Gastrocnemius medialis (tissue), 4 donors: ENCODE measurements at regions not wholly inside any gene's neighbourhood (a gene's known extent, or its start where the extent isn't known, plus 50 kb on each side); places are given as distances from the start of the nearest gene placed in this dataset.

ENCODE experiments used
- ATAC-seq, 2 donors: fragments of 150-250 bp; one replicate each; pipeline ENCODE4 v1.9.1; 2016
- DNase-seq, 2 donors: peaks; one replicate each; pipeline ENCODE4 v3.0.0-alpha.2; 2019
- H3K27ac ChIP-seq, 4 donors: fragments of 200-600 bp; sonication (generic); 1 replicate in 1 of 4; 2 replicates in 3 of 4; pipeline ENCODE4 v1.5.1; 2016 to 2018; ENCODE audit warnings: mild to moderate bottlenecking in 2 of 4, moderate library complexity in 1 of 4
- H3K27me3 ChIP-seq, 3 donors: fragments of 200-600 bp; sonication (generic) in 2 of 3; 1 replicate in 1 of 3; 2 replicates in 2 of 3; pipeline versions ENCODE4 v1.5.1 to v1.6.0; 2016 to 2019; ENCODE audit warnings: mild to moderate bottlenecking in 1 of 3, moderate library complexity in 1 of 3
- H3K36me3 ChIP-seq, 2 donors: fragments of 200-600 bp; sonication (generic) in 1 of 2; one replicate each; pipeline ENCODE4 v1.5.1; 2017 to 2018
- H3K4me1 ChIP-seq, 2 donors: fragments of 200-600 bp; sonication (generic) in 1 of 2; one replicate each; pipeline ENCODE4 v1.5.1; 2016 to 2017; ENCODE audit warnings: mild to moderate bottlenecking in 2 of 2
- H3K4me3 ChIP-seq, 4 donors: fragments of 200-600 bp; sonication (generic) in 3 of 4; 1 replicate in 1 of 4; 2 replicates in 3 of 4; pipeline ENCODE4 v1.5.1; 2016 to 2019; ENCODE audit warnings: mild to moderate bottlenecking in 2 of 4
- H3K9me3 ChIP-seq, 3 donors: fragments of 200-600 bp; sonication (generic) in 2 of 3; 1 replicate in 1 of 3; 2 replicates in 2 of 3; pipeline ENCODE4 v1.5.1; 2016 to 2019
- CTCF ChIP-seq, 5 experiments: fragments of 450-650 bp in 3 of 5; fragments of 200-600 bp in 2 of 5; sonication (generic) in 2 of 5; IDR thresholded peaks in 4 of 5; conservative IDR thresholded peaks in 1 of 5; 1 replicate in 4 of 5; 2 replicates in 1 of 5; pipeline ENCODE4 v1.5.1; 2016 to 2019; ENCODE audit warnings: antibody characterized with exemption in 5 of 5, mild to moderate bottlenecking in 3 of 5, moderate library complexity in 3 of 5
- POLR2A ChIP-seq, 2 donors: fragments of 450-650 bp; IDR thresholded peaks; one replicate each; pipeline ENCODE4 v1.6.1; 2017; ENCODE audit warnings: antibody characterized with exemption in 2 of 2, mild to moderate bottlenecking in 2 of 2, moderate library complexity in 2 of 2
- in situ Hi-C, 4 donors: fragments of 200-750 bp; cut with MboI; loops; one replicate each; pipeline versions ENCODE4 v1.15.0 to v1.8.0; 2017; ENCODE audit warnings: low sequenced_read_pairs in 4 of 4
- intact Hi-C: fragments of 100-400 bp; cut with DNase I; formaldehyde crosslinking; loops from one replicate; pipeline ENCODE4 v1.15.1; 2023; ENCODE audit warnings: low total_unique reads

- Histone ChIP-seq H3K27ac (no peak overlapping the region), H3K36me3 (no peaks in the 10 kb centered on the region), H3K4me1 (no peaks in the 10 kb centered on the region), H3K27me3 (no peaks in the 10 kb centered on the region), H3K4me3 (no peak overlapping the region), H3K9me3 (no peaks in the 10 kb centered on the region)
- no peak for DNase-seq
- in situ Hi-C loops = no loop called here
- TF ChIP-seq CTCF (IDR thresholded peaks at IDR 0.05 in 4 of 5, conservative IDR thresholded peaks at IDR 0.05 in 1 of 5) = no peak
- no peak for TF ChIP-seq POLR2A (IDR thresholded peaks at IDR 0.05)
- ATAC-seq = no peak
- intact Hi-C loops = no loop called here
These were observed 155.5 kb downstream of the PTCSC3 start for GRCh38 chr14:36021030-36021422.

GRCh38 chr14:36020120-36021029, 156.1 kb downstream of the PTCSC3 start:
- DNase-seq (no peak), ATAC-seq (no peak)
- Histone ChIP-seq H3K4me3 (no peak overlapping the region), H3K27ac (no peak overlapping the region), H3K36me3 (no peaks in the 10 kb centered on the region), H3K9me3 (no peaks in the 10 kb centered on the region), H3K4me1 (no peaks in the 10 kb centered on the region), H3K27me3 (no peaks in the 10 kb centered on the region)
- no peak for TF ChIP-seq CTCF (IDR thresholded peaks at IDR 0.05 in 4 of 5, conservative IDR thresholded peaks at IDR 0.05 in 1 of 5)
- intact Hi-C loops = no loop called here
- in situ Hi-C loops = no loop called here

GRCh38 chr14:36019126-36019525, 157.4 kb downstream of the PTCSC3 start:
- Histone ChIP-seq H3K4me3 (no peak overlapping the region), H3K4me1 (no peaks in the 10 kb centered on the region), H3K9me3 (no peaks in the 10 kb centered on the region), H3K27ac (no peak overlapping the region), H3K36me3 (no peaks in the 10 kb centered on the region), H3K27me3 (no peaks in the 10 kb centered on the region)
- ATAC-seq = no peak
- intact Hi-C loops = no loop called here
- TF ChIP-seq POLR2A (IDR thresholded peaks at IDR 0.05) = no peak
- TF ChIP-seq CTCF (IDR thresholded peaks at IDR 0.05 in 4 of 5, conservative IDR thresholded peaks at IDR 0.05 in 1 of 5) = no peak
- no peak for DNase-seq
- in situ Hi-C loops = no loop called here

GRCh38 chr14:36014236-36014635, 162.3 kb downstream of the PTCSC3 start:
- H3K27ac ChIP-seq = no peak overlapping the region
- no peak for DNase-seq
- TF ChIP-seq CTCF (IDR thresholded peaks at IDR 0.05 in 4 of 5, conservative IDR thresholded peaks at IDR 0.05 in 1 of 5) (no peak), POLR2A (IDR thresholded peaks at IDR 0.05) (no peak)
- H3K36me3 ChIP-seq = no peaks in the 10 kb centered on the region
- H3K27me3 ChIP-seq = no peaks in the 10 kb centered on the region
- no peak for ATAC-seq
- no peaks in the 10 kb centered on the region for H3K9me3 ChIP-seq
- intact Hi-C loops (no loop called here), in situ Hi-C loops (no loop called here)
- no peak overlapping the region for H3K4me3 ChIP-seq
- H3K4me1 ChIP-seq = no peaks in the 10 kb centered on the region
